ENCODE measurements at regions not wholly inside any gene's neighbourhood (a gene's known extent, or its start where the extent isn't known, plus 50 kb on each side); places are given as distances from the start of the nearest gene placed in this dataset.

DNA sequence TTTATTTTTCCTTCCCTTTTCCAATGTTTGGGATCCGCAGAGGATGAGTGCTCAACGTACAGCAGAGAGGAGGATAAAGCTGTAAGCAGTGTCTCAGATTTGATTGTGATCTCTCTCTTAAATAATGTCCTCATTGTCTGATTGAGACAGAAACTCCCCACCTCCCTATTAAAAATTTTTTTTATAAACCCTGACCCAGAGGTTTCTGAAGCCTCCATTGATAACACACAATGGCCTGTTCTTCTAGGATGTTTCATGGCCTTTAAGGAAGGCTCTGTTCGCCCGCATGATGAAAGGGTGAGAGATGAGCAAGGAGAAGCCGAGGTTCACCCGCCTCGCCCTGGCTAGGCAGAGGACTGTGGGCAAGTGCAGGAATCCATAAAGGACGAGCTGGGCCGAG lies 138.2 kb upstream of the GAS1 start:
- no peak for TF ChIP-seq POLR2AphosphoS5 (IDR thresholded peaks at IDR 0.05; ENCODE audit: low read depth)
- TF ChIP-seq, protein P1, sequence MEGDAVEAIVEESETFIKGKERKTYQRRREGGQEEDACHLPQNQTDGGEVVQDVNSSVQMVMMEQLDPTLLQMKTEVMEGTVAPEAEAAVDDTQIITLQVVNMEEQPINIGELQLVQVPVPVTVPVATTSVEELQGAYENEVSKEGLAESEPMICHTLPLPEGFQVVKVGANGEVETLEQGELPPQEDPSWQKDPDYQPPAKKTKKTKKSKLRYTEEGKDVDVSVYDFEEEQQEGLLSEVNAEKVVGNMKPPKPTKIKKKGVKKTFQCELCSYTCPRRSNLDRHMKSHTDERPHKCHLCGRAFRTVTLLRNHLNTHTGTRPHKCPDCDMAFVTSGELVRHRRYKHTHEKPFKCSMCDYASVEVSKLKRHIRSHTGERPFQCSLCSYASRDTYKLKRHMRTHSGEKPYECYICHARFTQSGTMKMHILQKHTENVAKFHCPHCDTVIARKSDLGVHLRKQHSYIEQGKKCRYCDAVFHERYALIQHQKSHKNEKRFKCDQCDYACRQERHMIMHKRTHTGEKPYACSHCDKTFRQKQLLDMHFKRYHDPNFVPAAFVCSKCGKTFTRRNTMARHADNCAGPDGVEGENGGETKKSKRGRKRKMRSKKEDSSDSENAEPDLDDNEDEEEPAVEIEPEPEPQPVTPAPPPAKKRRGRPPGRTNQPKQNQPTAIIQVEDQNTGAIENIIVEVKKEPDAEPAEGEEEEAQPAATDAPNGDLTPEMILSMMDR (conservative IDR thresholded peaks at IDR 0.05; ENCODE audit: low read depth in 2 of 2) = no peak
- TF ChIP-seq, protein P2, sequence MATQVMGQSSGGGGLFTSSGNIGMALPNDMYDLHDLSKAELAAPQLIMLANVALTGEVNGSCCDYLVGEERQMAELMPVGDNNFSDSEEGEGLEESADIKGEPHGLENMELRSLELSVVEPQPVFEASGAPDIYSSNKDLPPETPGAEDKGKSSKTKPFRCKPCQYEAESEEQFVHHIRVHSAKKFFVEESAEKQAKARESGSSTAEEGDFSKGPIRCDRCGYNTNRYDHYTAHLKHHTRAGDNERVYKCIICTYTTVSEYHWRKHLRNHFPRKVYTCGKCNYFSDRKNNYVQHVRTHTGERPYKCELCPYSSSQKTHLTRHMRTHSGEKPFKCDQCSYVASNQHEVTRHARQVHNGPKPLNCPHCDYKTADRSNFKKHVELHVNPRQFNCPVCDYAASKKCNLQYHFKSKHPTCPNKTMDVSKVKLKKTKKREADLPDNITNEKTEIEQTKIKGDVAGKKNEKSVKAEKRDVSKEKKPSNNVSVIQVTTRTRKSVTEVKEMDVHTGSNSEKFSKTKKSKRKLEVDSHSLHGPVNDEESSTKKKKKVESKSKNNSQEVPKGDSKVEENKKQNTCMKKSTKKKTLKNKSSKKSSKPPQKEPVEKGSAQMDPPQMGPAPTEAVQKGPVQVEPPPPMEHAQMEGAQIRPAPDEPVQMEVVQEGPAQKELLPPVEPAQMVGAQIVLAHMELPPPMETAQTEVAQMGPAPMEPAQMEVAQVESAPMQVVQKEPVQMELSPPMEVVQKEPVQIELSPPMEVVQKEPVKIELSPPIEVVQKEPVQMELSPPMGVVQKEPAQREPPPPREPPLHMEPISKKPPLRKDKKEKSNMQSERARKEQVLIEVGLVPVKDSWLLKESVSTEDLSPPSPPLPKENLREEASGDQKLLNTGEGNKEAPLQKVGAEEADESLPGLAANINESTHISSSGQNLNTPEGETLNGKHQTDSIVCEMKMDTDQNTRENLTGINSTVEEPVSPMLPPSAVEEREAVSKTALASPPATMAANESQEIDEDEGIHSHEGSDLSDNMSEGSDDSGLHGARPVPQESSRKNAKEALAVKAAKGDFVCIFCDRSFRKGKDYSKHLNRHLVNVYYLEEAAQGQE (IDR thresholded peaks at IDR 0.05; ENCODE audit: unreplicated experiment) = no peak
